ENCODE measurements at regions not wholly inside any gene's neighbourhood (a gene's known extent, or its start where the extent isn't known, plus 50 kb on each side); places are given as distances from the start of the nearest gene placed in this dataset.

DNA sequence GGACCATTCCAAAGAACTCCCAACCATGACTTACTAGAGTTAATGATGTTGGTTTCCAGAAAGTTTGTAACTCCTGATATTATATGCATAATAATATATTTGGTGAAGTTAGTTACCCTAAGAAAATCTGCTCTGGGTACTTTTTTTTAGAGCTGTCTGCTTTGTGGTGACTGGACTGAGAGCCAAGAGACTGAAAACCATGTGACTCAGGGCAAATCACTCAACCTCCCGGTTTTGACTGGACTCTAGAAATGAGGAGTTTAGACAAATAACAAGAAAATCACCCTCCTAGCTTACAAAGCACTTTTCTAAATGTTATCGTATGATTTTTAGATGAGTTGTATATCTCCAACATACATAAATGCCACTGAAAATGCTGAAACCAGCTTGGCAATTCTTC is 138.3 kb upstream of the RND3 start:
- DNase-seq (ENCODE audit: low spot score) (no peak), FAIRE-seq (no peak)

DNA sequence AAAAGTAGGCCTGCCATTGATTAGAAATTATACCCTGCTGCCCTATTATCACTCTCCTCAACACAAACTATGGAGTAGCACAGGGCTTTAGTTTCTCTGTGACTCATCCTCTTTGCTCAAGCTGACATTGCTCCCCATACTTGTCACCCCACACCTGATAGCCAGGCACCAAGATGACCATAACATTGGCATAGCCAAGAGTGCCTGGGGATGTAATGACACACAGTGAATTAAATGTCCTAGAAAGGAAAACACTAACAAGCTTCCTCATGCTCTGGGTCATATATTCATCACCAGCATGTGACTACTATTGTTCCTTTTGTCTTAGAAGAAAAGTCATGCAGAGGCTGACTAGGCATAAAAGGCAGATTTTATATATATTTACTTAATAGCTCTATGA is 137.8 kb upstream of the RND3 start:
- FAIRE-seq, result no peak
- no peak for DNase-seq (ENCODE audit: low spot score)

- no peak for DNase-seq (ENCODE audit: low spot score)
- FAIRE-seq, result no peak
Measured at GRCh38 chr2:150624001-150624401, 136.5 kb upstream of the RND3 start.

DNA sequence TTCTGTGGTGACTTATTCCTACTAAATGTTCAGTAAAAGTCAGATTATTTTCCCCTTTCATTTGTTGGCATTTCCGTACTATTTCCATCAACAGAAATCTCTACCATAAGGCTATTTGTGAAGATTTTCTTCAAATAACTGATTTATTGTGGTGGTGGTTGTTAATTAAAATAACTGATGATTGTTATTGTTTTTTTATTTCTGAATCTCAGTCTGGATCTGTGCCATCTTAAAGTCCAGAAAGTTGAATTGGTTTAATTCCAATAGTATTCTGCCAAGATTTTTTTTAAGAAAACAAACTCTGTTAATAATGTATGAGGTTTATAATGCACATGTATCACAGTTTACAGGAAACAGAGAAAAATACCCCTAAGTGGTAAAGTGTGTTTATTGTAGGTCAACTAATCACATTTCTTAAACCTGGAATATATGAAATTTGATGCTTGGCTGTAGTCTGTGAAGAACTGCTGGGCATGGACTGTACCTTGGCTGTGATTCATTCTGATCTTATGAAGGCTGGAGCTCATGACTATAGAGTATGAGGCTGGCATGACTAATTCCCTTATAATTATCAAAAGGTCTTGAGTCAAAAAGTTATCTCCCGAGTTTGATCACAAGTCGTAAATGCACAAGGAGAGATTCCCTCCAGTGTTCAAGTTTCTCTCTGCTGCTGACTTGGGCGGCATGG is 134.2 kb upstream of the RND3 start:
- no peak for FAIRE-seq

DNA sequence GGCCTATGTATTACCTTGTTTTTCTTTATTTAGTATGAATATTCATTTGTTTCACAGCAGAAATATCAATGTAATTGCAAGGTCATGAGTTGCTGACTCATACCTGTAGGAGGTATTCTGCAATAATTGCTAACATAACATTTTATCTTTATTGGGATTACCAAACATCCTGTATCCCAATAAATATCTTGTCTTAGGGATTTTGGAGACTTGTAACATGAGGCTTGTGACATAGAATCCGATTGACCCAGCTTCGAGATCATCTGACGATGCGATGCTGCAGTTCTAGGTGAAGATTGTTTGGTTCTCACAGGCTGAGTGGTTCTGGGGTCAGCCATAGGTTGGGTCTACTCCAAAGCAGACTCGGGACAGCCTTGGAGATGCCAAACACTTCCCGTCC is 133.4 kb upstream of the RND3 start:
- DNase-seq (ENCODE audit: low spot score) (no peak), FAIRE-seq (no peak)

More for the DNA sequence above, 134.2 kb upstream of the RND3 start:
- DNase-seq (ENCODE audit: low spot score), result peak; percentile 56

DNA sequence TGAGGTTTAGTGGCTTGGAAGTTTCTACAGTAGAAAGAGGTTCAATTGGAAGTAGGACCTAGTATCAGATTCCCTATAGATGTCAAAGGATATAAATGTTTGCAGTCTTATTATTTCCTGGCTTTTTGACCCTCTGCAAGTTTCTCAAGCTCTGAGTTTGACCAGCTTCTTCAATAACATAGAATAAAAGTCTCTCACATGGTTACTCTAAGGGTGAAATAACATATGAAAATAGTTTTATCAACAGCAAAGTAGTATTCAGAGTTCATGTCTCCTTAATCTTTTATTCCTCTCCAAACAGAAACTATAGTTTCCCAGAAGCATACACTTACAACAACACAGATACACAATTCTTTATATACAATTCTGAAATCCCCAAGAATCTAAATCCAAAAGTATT is 132.9 kb upstream of the RND3 start:
- DNase-seq (ENCODE audit: low spot score) (no peak), FAIRE-seq (no peak)

DNA sequence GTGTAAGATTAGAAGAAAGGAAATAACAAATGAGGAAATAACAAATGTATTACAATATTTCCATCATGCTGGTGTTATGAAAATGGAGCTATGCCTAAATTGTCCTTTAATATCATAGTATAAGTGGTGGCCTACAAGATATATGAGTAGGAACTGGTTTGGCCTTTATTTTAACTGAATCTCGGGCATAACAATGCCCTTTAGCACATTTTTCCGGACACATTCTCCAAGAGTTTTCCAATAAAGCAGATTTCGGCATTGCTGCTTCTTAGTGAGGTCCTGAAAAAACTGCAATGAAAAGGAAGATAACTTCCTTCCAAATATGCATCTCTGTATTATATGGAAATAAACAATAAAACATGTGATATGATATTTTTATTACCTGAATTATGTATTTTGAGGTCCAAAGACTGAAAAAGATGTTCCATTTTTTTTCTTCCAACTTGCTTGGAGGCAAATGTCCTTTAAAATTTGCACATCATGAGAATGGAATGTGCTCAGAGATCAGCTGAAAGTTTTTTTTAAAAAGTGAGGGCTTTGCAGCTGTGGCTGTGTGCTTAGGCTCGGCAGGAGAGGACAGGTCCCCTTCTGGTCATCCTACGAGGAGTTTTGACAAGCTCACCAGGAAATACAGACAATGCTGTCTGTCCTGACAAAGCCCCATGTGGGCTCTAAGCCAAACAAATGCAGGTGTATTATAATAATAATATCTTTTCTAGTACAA is 132.3 kb upstream of the RND3 start:
- FAIRE-seq, result no peak
- DNase-seq (ENCODE audit: low spot score), result peak; percentile 68

DNA sequence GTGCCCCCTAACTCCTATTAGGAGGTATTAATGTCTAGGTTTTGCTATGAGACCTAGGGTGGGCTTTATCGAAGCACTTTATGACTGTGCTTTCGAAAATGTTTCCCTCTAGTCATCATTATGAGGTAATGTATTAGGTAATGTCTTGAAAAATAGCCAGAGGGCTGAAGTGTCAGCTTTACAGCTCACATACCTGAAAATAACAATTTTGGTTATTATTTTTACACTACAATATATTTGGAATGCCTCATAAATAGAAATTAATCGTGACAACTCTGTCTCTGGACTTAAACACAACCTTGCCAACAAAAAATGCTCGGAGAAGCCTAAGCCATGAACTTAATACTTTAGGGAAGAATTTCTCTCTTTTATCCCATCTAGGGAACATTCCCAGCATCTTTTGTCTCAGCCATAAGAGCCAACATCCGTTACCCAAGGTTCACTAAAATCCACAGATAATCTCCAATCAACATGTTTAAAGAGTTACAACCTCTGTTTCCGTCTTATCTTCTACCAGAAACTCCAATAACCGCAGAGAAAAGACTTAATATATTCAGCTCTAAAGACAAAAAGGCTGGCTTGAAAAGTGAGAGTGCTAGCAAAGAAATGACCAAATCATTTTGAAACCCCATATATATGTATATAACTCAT is 130.9 kb upstream of the RND3 start:
- no peak for DNase-seq (ENCODE audit: low spot score)
- FAIRE-seq, result no peak

DNA sequence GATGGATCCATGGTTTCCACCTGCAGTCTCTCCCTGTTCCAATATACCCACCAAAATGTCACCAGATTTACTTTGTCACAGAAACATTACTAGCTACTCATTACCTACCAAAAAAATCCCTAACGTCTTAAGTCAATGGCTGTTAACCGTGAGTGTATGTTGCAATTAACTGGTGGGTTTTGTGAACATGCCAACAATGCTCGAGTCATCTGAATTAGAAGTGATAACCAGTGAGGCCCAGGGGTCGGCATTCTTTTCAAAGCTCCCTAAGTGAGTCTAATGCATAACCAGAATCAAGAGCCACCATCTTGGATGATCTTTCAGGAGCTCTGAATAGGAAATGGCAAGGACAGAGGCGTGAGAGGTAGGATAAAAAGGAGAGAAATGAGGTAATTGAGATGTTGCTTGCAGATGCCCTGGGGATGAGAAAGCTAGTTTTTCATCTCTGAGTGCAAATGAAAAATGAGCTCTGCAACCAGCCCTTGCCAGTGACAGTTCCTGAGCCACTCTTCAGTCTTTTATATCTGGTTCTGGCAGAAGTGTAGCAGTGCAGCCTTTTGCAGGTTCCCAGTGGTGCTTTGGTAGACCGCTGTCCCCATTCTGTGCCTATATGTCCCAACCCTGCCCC is 130.0 kb upstream of the RND3 start:
- FAIRE-seq, result no peak

GRCh38 chr2:150612957-150613710 is 125.7 kb upstream of the RND3 start:
- DNase-seq (ENCODE audit: low spot score) (no peak), FAIRE-seq (no peak)

More for the DNA sequence above, 130.0 kb upstream of the RND3 start:
- no peak for DNase-seq (ENCODE audit: low spot score)

DNA sequence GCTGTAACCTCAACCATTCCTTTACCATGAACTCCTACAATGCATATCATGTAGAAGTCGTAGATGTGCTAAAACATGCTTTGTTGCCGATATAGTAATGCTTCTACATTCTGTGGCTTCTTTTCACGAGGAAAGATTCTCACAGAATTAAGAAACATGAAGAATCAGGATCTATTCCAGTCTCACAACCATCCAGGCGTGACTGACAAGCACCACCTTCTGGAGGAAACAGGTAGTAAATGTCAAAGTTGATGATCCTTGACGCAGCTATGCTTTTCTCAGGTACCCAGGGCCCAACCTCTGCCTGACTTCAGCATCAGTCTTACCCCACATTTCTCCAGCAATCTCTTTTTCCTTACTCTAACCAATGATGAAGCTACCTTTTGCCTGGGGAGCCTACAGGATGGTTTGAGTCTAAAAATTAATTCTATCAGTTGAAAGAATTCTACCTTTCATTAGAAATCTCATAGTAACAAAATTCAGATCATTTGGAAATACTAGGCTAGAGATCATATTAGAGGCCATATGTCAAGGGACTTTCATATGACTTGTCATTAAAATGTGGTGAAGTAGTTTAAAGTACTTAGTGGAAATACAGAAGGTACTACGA is 123.3 kb upstream of the RND3 start:
- FAIRE-seq, result no peak

DNA sequence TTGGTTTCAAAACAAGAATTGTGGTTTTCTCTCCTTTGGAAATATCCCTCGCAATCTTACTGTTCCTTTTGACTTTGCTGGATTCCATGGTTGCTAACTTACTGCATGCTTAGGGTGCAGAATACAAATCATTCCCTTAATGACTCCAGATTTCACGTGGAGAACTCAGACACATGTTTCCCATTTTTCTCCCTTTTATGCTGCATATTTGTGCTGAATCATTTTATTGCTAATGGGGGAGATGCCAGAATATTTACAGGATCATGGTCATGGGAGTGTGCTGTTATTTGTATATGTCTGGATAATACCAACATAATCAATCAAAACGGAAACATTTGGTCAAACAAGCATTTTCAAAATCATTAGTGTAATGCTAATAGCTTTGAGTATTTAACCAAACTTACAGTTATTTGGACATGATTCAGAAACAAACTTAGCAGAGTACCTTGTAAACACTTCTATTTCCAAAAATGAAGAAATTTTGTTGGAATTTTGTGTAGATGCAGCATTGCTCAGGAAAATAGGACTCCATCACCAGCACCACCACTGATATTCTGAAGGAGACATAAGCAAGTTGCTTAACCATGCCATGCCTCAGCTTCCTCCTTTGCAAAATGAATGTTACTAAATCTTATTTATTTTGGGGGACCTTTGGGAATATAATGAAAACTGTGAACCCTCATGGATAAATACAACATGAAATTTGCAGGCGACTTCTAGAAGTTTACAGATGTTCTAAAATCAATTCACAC is 122.5 kb upstream of the RND3 start:
- FAIRE-seq (no peak), DNase-seq (ENCODE audit: low spot score) (no peak)

More for the DNA sequence above, 123.3 kb upstream of the RND3 start:
- peak; percentile 60 for DNase-seq (ENCODE audit: low spot score)

DNA sequence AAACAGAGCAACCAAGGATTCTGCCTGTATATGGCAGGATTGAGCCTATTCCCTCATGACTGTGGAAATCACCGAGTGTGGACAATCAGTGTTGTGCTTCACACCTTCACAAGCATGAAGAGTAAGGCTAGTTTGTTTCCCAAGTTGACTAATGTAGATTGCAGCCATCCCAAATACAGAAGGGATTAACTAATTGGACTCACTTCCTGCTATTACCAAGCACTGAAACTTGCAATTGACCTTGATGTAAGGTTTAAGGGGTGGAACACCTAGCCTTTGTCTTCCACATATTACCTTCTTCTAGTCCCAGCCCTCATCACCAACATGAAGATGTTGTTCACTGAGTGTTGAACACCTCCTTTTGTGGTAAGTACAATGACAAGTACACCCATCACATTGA is 120.9 kb upstream of the RND3 start:
- FAIRE-seq, result no peak
- no peak for DNase-seq (ENCODE audit: low spot score)

- FAIRE-seq, result no peak
- no peak for DNase-seq (ENCODE audit: low spot score)
Measured at GRCh38 chr2:150607390-150607811, 119.9 kb upstream of the RND3 start.

DNA sequence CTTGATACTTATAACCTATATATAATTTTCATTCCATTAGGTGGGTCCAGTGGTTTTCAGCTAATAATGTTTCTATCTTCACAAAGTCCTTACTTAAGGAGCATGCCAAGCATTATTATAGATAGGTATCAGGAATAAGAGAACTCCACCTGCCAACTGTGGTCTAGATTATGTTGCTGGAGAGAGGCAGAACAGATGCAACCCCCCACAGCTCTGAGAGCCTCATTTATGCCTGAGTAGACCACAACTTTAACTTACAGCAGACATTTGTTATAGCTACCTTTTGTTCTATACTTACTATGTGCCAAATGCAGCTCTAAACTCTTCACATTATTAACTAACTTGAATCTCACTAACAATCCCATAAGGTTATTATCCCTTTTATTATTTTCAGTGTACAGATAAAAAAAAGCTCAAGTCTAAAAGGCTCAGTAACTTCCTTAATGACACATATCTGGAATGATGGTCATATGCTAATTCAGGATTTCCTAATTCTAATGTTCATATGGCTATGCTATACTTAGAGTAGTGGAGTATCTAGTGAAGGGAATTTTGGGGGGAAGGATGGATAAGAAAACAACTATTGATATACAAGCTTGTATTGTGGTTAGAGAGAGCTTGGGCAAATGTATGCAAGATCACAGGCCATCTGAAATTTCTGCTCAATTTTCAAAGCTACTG is 119.1 kb upstream of the RND3 start:
- DNase-seq (ENCODE audit: low spot score), result no peak
- FAIRE-seq, result no peak

- DNase-seq (ENCODE audit: low spot score), result no peak
- FAIRE-seq, result no peak
Measured at GRCh38 chr2:150605664-150606063, 118.2 kb upstream of the RND3 start.

- no peak for FAIRE-seq
- DNase-seq (ENCODE audit: low spot score), result no peak
Measured at GRCh38 chr2:150601280-150602038, 114.0 kb upstream of the RND3 start.

- FAIRE-seq, result no peak
- no peak for DNase-seq (ENCODE audit: low spot score)
Measured at GRCh38 chr2:150599889-150600288, 112.4 kb upstream of the RND3 start.

DNA sequence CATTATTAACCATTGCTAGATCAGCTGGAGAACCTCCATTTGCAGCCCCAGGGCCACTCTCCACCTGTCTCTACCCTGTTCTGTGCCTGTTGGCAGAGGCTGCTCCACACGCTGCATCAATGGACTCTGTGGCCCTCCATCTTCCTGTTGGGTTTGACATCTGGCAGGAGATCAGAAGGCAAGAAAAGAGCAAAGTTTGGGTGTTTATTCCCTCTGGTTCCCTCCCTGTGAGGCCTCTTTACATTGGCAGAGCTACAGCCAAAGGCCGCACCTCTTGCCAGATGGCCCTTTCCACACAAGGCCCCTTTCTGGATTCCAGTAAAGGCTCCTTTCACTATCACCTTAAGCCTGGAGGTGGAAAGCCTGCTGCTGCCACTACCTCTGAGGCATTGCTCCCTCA is 110.9 kb upstream of the RND3 start:
- DNase-seq (ENCODE audit: low spot score) (no peak), FAIRE-seq (no peak)

Data from urothelium cell line (cell line).